WTC11 (cell line): ENCODE measurements at regions not wholly inside any gene's neighbourhood (a gene's known extent, or its start where the extent isn't known, plus 50 kb on each side); places are given as distances from the start of the nearest gene placed in this dataset.

Experiments used
- ATF2 ChIP-seq: sonication (generic); formaldehyde crosslinking; IDR thresholded peaks from 2 replicates; pipeline ENCODE4 v1.8.1; 2022; ENCODE audit warnings: low read depth, missing genetic modification reagents, borderline replicate concordance
- ESRRA ChIP-seq: sonication (generic); formaldehyde crosslinking; IDR thresholded peaks from 2 replicates; pipeline ENCODE4 v1.8.1; 2022; ENCODE audit warnings: mild to moderate bottlenecking, missing genetic modification reagents, borderline replicate concordance
- JUN ChIP-seq: sonication (generic); formaldehyde crosslinking; IDR thresholded peaks from 2 replicates; pipeline ENCODE4 v1.8.0; 2023; ENCODE audit warnings: mild to moderate bottlenecking, missing genetic modification reagents
- MYBL2 ChIP-seq: sonication (generic); formaldehyde crosslinking; IDR thresholded peaks from 2 replicates; pipeline ENCODE4 v1.8.1; 2023; ENCODE audit warnings: mild to moderate bottlenecking, moderate library complexity, missing genetic modification reagents
- NFYB ChIP-seq: sonication (generic); formaldehyde crosslinking; conservative IDR thresholded peaks from 2 replicates; pipeline ENCODE4 v1.8.0; 2022; ENCODE audit warnings: low read depth, missing genetic modification reagents
- TF ChIP-seq, protein P1 (sequence below): fragments of 200-600 bp; IDR thresholded peaks from 2 replicates; pipeline ENCODE4 v1.8.0; 2022; ENCODE audit warnings: antibody characterized with exemption
- TF ChIP-seq, protein P2 (sequence below): fragments of 250-450 bp; sonication (Bioruptor Pico); IDR thresholded peaks from 2 replicates; pipeline ENCODE4 v2.1.2; 2022; ENCODE audit warnings: mild to moderate bottlenecking, moderate library complexity
- TF ChIP-seq, protein P3 (sequence below): sonication (generic); formaldehyde crosslinking; IDR thresholded peaks from 2 replicates; pipeline ENCODE4 v1.8.0; 2022; ENCODE audit warnings: mild to moderate bottlenecking, missing genetic modification reagents

- TF ChIP-seq, protein P1, sequence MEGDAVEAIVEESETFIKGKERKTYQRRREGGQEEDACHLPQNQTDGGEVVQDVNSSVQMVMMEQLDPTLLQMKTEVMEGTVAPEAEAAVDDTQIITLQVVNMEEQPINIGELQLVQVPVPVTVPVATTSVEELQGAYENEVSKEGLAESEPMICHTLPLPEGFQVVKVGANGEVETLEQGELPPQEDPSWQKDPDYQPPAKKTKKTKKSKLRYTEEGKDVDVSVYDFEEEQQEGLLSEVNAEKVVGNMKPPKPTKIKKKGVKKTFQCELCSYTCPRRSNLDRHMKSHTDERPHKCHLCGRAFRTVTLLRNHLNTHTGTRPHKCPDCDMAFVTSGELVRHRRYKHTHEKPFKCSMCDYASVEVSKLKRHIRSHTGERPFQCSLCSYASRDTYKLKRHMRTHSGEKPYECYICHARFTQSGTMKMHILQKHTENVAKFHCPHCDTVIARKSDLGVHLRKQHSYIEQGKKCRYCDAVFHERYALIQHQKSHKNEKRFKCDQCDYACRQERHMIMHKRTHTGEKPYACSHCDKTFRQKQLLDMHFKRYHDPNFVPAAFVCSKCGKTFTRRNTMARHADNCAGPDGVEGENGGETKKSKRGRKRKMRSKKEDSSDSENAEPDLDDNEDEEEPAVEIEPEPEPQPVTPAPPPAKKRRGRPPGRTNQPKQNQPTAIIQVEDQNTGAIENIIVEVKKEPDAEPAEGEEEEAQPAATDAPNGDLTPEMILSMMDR = no peak
- TF ChIP-seq, protein P2, sequence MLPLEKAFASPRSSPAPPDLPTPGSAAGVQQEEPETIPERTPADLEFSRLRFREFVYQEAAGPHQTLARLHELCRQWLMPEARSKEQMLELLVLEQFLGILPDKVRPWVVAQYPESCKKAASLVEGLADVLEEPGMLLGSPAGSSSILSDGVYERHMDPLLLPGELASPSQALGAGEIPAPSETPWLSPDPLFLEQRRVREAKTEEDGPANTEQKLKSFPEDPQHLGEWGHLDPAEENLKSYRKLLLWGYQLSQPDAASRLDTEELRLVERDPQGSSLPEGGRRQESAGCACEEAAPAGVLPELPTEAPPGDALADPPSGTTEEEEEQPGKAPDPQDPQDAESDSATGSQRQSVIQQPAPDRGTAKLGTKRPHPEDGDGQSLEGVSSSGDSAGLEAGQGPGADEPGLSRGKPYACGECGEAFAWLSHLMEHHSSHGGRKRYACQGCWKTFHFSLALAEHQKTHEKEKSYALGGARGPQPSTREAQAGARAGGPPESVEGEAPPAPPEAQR (CRISPR knock-in tag) = no peak
- TF ChIP-seq, protein P3, sequence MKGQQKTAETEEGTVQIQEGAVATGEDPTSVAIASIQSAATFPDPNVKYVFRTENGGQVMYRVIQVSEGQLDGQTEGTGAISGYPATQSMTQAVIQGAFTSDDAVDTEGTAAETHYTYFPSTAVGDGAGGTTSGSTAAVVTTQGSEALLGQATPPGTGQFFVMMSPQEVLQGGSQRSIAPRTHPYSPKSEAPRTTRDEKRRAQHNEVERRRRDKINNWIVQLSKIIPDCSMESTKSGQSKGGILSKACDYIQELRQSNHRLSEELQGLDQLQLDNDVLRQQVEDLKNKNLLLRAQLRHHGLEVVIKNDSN (CRISPR knock-in tag) = no peak
- TF ChIP-seq ATF2 (CRISPR knock-in tag) (no peak), ESRRA (CRISPR knock-in tag) (no peak), NFYB (CRISPR knock-in tag) (no peak), JUN (no peak), MYBL2 (CRISPR knock-in tag) (no peak)
These were observed 593.0 kb upstream of the ATP2B1 start for GRCh38 chr12:90301561-90302133.
